A549 (cell line): ENCODE measurements at regions not wholly inside any gene's neighbourhood (a gene's known extent, or its start where the extent isn't known, plus 50 kb on each side); places are given as distances from the start of the nearest gene placed in this dataset.

Experiments used
- ATAC-seq, 2 experiments: fragments of 200-7000 bp in 1 of 2; fragments of >200 bp in 1 of 2; cut with Nextera tagmentation in 1 of 2; cut with Tn5 transposase in 1 of 2; 3 replicates each; pipeline versions ENCODE4 v1.8.0 to v1.9.1; 2018 to 2020; ENCODE audit warnings: mild to moderate bottlenecking in 1 of 2, moderate library complexity in 1 of 2
- CTCF ChIA-PET: fragments of 300-600 bp; sonication (Branson Sonifier 250); formaldehyde crosslinking; extraction: SDS; loops from one replicate; lab custom pipeline; 2021; ENCODE audit warnings: antibody characterized with exemption, inconsistent platforms; lab: Yijun Ruan, JAX
- POLR2A ChIA-PET: fragments of 350-600 bp; formaldehyde crosslinking; extraction: SDS; loops from one replicate; lab custom pipeline; 2021; ENCODE audit warnings: antibody characterized with exemption, inconsistent platforms; lab: Yijun Ruan, JAX
- DNase-seq, 2 experiments: peaks; one replicate each; pipeline versions ENCODE4 v3.0.0 to v3.0.0-alpha.2; 2011 to 2016; ENCODE audit warnings: low read depth in 1 of 2, low spot score in 1 of 2
- FAIRE-seq: peaks from 2 replicates; lab custom pipeline; 2011; peaks lifted over from hg19 to GRCh38; lab: Jason Lieb, UNC
- H3K27ac ChIP-seq, 2 experiments: fragments of >200 bp; sonication (Bioruptor Twin); formaldehyde crosslinking; 3 replicates each; pipeline ENCODE4 v1.5.1; 2016 to 2017
- H3K4me1 ChIP-seq: fragments of >200 bp; sonication (Bioruptor Twin); formaldehyde crosslinking; 3 replicates; pipeline ENCODE4 v1.6.1; 2016
- H3K4me2 ChIP-seq: fragments of >200 bp; sonication (Bioruptor Twin); formaldehyde crosslinking; 3 replicates; pipeline ENCODE4 v1.6.1; 2016
- H3K4me3 ChIP-seq: fragments of >200 bp; sonication (Bioruptor Twin); formaldehyde crosslinking; 3 replicates; pipeline ENCODE4 v1.5.1; 2016
- H3K9me3 ChIP-seq: fragments of >200 bp; sonication (Bioruptor Twin); formaldehyde crosslinking; 3 replicates; pipeline ENCODE4 v1.6.1; 2016
- BCL3 ChIP-seq: fragments of >200 bp; sonication (Bioruptor Twin); formaldehyde crosslinking; IDR thresholded peaks from 3 replicates; pipeline ENCODE4 v1.6.1; 2016
- BHLHE40 ChIP-seq: IDR thresholded peaks from 2 replicates; pipeline ENCODE4 v1.6.1; 2012; ENCODE audit warnings: low read depth, low read length, inconsistent platforms
- CEBPB ChIP-seq, 2 experiments: fragments of >200 bp in 1 of 2; sonication (Bioruptor Twin) in 1 of 2; formaldehyde crosslinking in 1 of 2; IDR thresholded peaks; 2 replicates each; pipeline ENCODE4 v1.6.1; 2012 to 2016
- E2F6 ChIP-seq: IDR thresholded peaks from 2 replicates; pipeline ENCODE4 v1.6.1; 2012; ENCODE audit warnings: low read depth, borderline replicate concordance
- EHMT2 ChIP-seq: fragments of 200-600 bp; sonication (generic); IDR thresholded peaks from 2 replicates; pipeline ENCODE4 v1.6.1; 2016; ENCODE audit warnings: antibody characterized with exemption, low read depth, mild to moderate bottlenecking, moderate library complexity
- EP300 ChIP-seq, 2 experiments: fragments of >200 bp; sonication (Bioruptor Twin); formaldehyde crosslinking; IDR thresholded peaks; 2 replicates in 1 of 2; 3 replicates in 1 of 2; pipeline ENCODE4 v1.6.1; 2016 to 2017
- ESRRA ChIP-seq: fragments of 150-350 bp; IDR thresholded peaks from 2 replicates; pipeline ENCODE4 v1.6.1; 2014; ENCODE audit warnings: mild to moderate bottlenecking, low read length, borderline replicate concordance
- FOSB ChIP-seq: fragments of 250-450 bp; sonication (Bioruptor Pico); IDR thresholded peaks from 2 replicates; pipeline ENCODE4 v1.5.0; 2020; ENCODE audit warnings: mild to moderate bottlenecking, moderate library complexity
- GATA3 ChIP-seq: IDR thresholded peaks from 2 replicates; pipeline ENCODE4 v1.6.1; 2012; ENCODE audit warnings: borderline replicate concordance
- HDAC2 ChIP-seq: fragments of 200-600 bp; sonication (generic); IDR thresholded peaks from 2 replicates; pipeline ENCODE4 v1.6.1; 2016
- HEYL ChIP-seq: fragments of 250-450 bp; sonication (Bioruptor Pico); IDR thresholded peaks from 2 replicates; pipeline ENCODE4 v1.8.0; 2021; ENCODE audit warnings: mild to moderate bottlenecking, moderate library complexity
- JUN ChIP-seq, 2 experiments: fragments of >200 bp; sonication (Bioruptor Twin); formaldehyde crosslinking; IDR thresholded peaks; 2 replicates in 1 of 2; 3 replicates in 1 of 2; pipeline ENCODE4 v1.6.1; 2016 to 2017
- MAZ ChIP-seq: fragments of 150-350 bp; IDR thresholded peaks from 2 replicates; pipeline ENCODE4 v1.6.1; 2014; ENCODE audit warnings: antibody characterized with exemption, low read depth, low read length, borderline replicate concordance
- NFE2L2 ChIP-seq: fragments of 150-350 bp; conservative IDR thresholded peaks from 2 replicates; pipeline ENCODE4 v1.6.1; 2014; ENCODE audit warnings: low read length
- PHF8 ChIP-seq: fragments of 200-600 bp; sonication (generic); IDR thresholded peaks from 2 replicates; pipeline ENCODE4 v1.6.1; 2016; ENCODE audit warnings: low read depth, mild to moderate bottlenecking, antibody characterized with exemption, moderate library complexity, borderline replicate concordance
- RAD21 ChIP-seq, 2 experiments: fragments of >200 bp in 1 of 2; sonication (Bioruptor Twin) in 1 of 2; formaldehyde crosslinking in 1 of 2; IDR thresholded peaks in 1 of 2; conservative IDR thresholded peaks in 1 of 2; 2 replicates in 1 of 2; 3 replicates in 1 of 2; pipeline ENCODE4 v1.6.1; 2012 to 2018; ENCODE audit warnings: inconsistent platforms in 1 of 2
- RARB ChIP-seq: fragments of 250-450 bp; sonication (Bioruptor Pico); IDR thresholded peaks from 2 replicates; pipeline ENCODE4 v1.8.0; 2021; ENCODE audit warnings: mild to moderate bottlenecking, moderate library complexity
- RCOR1 ChIP-seq: fragments of 150-350 bp; IDR thresholded peaks from 2 replicates; pipeline ENCODE4 v1.6.1; 2014; ENCODE audit warnings: antibody characterized with exemption, low read length, low read depth
- RNF2 ChIP-seq: fragments of 200-600 bp; sonication (generic); IDR thresholded peaks from 2 replicates; pipeline ENCODE4 v1.6.1; 2016; ENCODE audit warnings: low read depth, mild to moderate bottlenecking, antibody characterized with exemption, moderate library complexity, borderline replicate concordance
- TP53 ChIP-seq: fragments of 250-450 bp; sonication (Bioruptor Pico); IDR thresholded peaks from 2 replicates; pipeline ENCODE4 v1.5.0; 2021; ENCODE audit warnings: mild to moderate bottlenecking, moderate library complexity
- USF2 ChIP-seq: fragments of 450-650 bp; IDR thresholded peaks from 2 replicates; pipeline ENCODE4 v1.6.1; 2014; ENCODE audit warnings: antibody characterized with exemption
- ZC3H11A ChIP-seq: fragments of 450-650 bp; IDR thresholded peaks from 2 replicates; pipeline ENCODE4 v1.6.1; 2014; ENCODE audit warnings: antibody characterized with exemption, mild to moderate bottlenecking
- ZSCAN20 ChIP-seq: fragments of 250-450 bp; sonication (Bioruptor Pico); IDR thresholded peaks from 2 replicates; pipeline ENCODE4 v1.8.0; 2022; ENCODE audit warnings: mild to moderate bottlenecking, moderate library complexity
- WGBS: methylation state at CpG from one replicate; pipeline ENCODE4 v1.1.6; 2017; ENCODE audit errors: missing lambda C conversion rate; 5-methylcytosine and 5-hydroxymethylcytosine counted together

GRCh38 chr6:87990871-87991270, 56.8 kb upstream of the SPACA1 start:
- TF ChIP-seq NFE2L2 (no peak), FOSB (no peak), CEBPB (IDR thresholded peaks at IDR 0.05) (no peak), RARB (CRISPR knock-in tag) (no peak), EHMT2 (no peak), HDAC2 (no peak), E2F6 (no peak), GATA3 (no peak), RNF2 (no peak), RAD21 (conservative IDR thresholded peaks at IDR 0.05 in 1 of 2, IDR thresholded peaks at IDR 0.05 in 1 of 2) (no peak), JUN (IDR thresholded peaks at IDR 0.05) (no peak), ESRRA (no peak)
- Histone ChIP-seq H3K27ac (no peak overlapping the region), H3K4me2 (no peak overlapping the region), H3K4me3 (no peak overlapping the region), H3K9me3 (no peaks in the 10 kb centered on the region), H3K4me1 (no peaks in the 10 kb centered on the region)
- ATAC-seq: no peak
- WGBS: 73% methylated on average over 3 of the region's 3 CpGs
- ChIA-PET CTCF (no interaction called here), POLR2A (no interaction called here)
- no peak for DNase-seq
- FAIRE-seq: no peak

- no peak for DNase-seq
- FAIRE-seq: no peak
- H3K9me3 ChIP-seq: no peaks in the 10 kb centered on the region
- ChIA-PET POLR2A (no interaction called here), CTCF (no interaction called here)
- no peak overlapping the region for H3K4me3 ChIP-seq
- no peaks in the 10 kb centered on the region for H3K4me1 ChIP-seq
- no peak overlapping the region for H3K27ac ChIP-seq
- H3K4me2 ChIP-seq: no peak overlapping the region
- TF ChIP-seq BHLHE40: no peak
- TF ChIP-seq ZSCAN20 (CRISPR knock-in tag): no peak
- no peak for TF ChIP-seq PHF8
- TF ChIP-seq MAZ: no peak
- TF ChIP-seq USF2: no peak
- TF ChIP-seq EP300 (IDR thresholded peaks at IDR 0.05): no peak
- TF ChIP-seq BCL3: no peak
- TF ChIP-seq HEYL (CRISPR knock-in tag): no peak
- no peak for ATAC-seq
These were observed 65.5 kb upstream of the SPACA1 start for GRCh38 chr6:87982134-87982533.

- H3K27ac ChIP-seq: no peak overlapping the region
- FAIRE-seq: no peak
- DNase-seq: no peak
- POLR2A ChIA-PET: no interaction called here
- TF ChIP-seq RCOR1: no peak
- no peak for TF ChIP-seq ZC3H11A
- no peak for TF ChIP-seq TP53 (CRISPR knock-in tag)
- no peak for TF ChIP-seq HDAC2
- H3K4me1 ChIP-seq: no peaks in the 10 kb centered on the region
- no peak overlapping the region for H3K4me2 ChIP-seq
- ATAC-seq: no peak
- 11% methylated on average over 4 of the region's 4 CpGs for WGBS
- no peak overlapping the region for H3K4me3 ChIP-seq
- H3K9me3 ChIP-seq: no peaks in the 10 kb centered on the region
- CTCF ChIA-PET: interaction anchor here (1.1 kb wide), 1 partner anchor 22 kb away, joined by 3 read pairs; no protein-coding TSS in a partner anchor
These were observed 67.9 kb upstream of the SPACA1 start for GRCh38 chr6:87979737-87980136.
